Bronchial epithelial cell (primary cell): ENCODE measurements at regions not wholly inside any gene's neighbourhood (a gene's known extent, or its start where the extent isn't known, plus 50 kb on each side); places are given as distances from the start of the nearest gene placed in this dataset.

Experiments used
- DNase-seq: peaks from one replicate; pipeline ENCODE4 v3.0.0-alpha.2; 2010; ENCODE audit warnings: low read depth
- FAIRE-seq: peaks from 2 replicates; lab custom pipeline; 2011; peaks lifted over from hg19 to GRCh38; lab: Jason Lieb, UNC
- H3K27me3 ChIP-seq: 2 replicates; pipeline ENCODE4 v1.5.1; 2011; ENCODE audit warnings: low read length; ENCODE audit not compliant: control insufficient read depth, insufficient read depth
- H3K36me3 ChIP-seq: 2 replicates; pipeline ENCODE4 v1.5.1; 2011; ENCODE audit warnings: low read length; ENCODE audit not compliant: control insufficient read depth, insufficient read depth
- H3K4me3 ChIP-seq: 2 replicates; pipeline ENCODE4 v1.5.1; 2011; ENCODE audit warnings: mild to moderate bottlenecking, low read depth, low read length, control low read depth
- CTCF ChIP-seq: IDR thresholded peaks from 2 replicates; pipeline ENCODE4 v1.5.1; 2011; ENCODE audit warnings: mild to moderate bottlenecking, moderate library complexity, low read length, control low read depth, inconsistent platforms; ENCODE audit not compliant: insufficient read depth, severe bottlenecking

GRCh38 chr4:65777270-65777669, 107.0 kb upstream of the EPHA5 start:
- DNase-seq (no peak), FAIRE-seq (no peak)
- no peaks in the 10 kb centered on the region for H3K36me3 ChIP-seq
- H3K27me3 ChIP-seq = no peaks in the 10 kb centered on the region
- no peak overlapping the region for H3K4me3 ChIP-seq
- TF ChIP-seq CTCF = no peak

GRCh38 chr4:65773636-65774035, 103.3 kb upstream of the EPHA5 start:
- no peak for FAIRE-seq
- H3K36me3 ChIP-seq = no peaks in the 10 kb centered on the region
- no peak for TF ChIP-seq CTCF
- no peak for DNase-seq
- H3K27me3 ChIP-seq = no peaks in the 10 kb centered on the region
- no peak overlapping the region for H3K4me3 ChIP-seq

- Histone ChIP-seq H3K36me3 (no peaks in the 10 kb centered on the region), H3K27me3 (no peaks in the 10 kb centered on the region), H3K4me3 (no peak overlapping the region)
- no peak for TF ChIP-seq CTCF
- DNase-seq (no peak), FAIRE-seq (no peak)
Measured at GRCh38 chr4:65747386-65747785, 77.1 kb upstream of the EPHA5 start.

- Histone ChIP-seq H3K4me3 (no peak overlapping the region), H3K27me3 (no peaks in the 10 kb centered on the region), H3K36me3 (no peaks in the 10 kb centered on the region)
- TF ChIP-seq CTCF = no peak
- DNase-seq (no peak), FAIRE-seq (no peak)
Measured at GRCh38 chr4:65738134-65738533, 67.8 kb upstream of the EPHA5 start.

- FAIRE-seq (no peak), DNase-seq (no peak)
- no peak overlapping the region for H3K4me3 ChIP-seq
- no peaks in the 10 kb centered on the region for H3K27me3 ChIP-seq
- TF ChIP-seq CTCF = no peak
- no peaks in the 10 kb centered on the region for H3K36me3 ChIP-seq
Measured at GRCh38 chr4:65737672-65738071, 67.4 kb upstream of the EPHA5 start.

- TF ChIP-seq CTCF = no peak
- DNase-seq (no peak), FAIRE-seq (no peak)
- Histone ChIP-seq H3K4me3 (no peak overlapping the region), H3K27me3 (no peaks in the 10 kb centered on the region), H3K36me3 (no peaks in the 10 kb centered on the region)
Measured at GRCh38 chr4:65724973-65725372, 54.7 kb upstream of the EPHA5 start.
